Panc1 (cell line): ENCODE measurements at regions not wholly inside any gene's neighbourhood (a gene's known extent, or its start where the extent isn't known, plus 50 kb on each side); places are given as distances from the start of the nearest gene placed in this dataset.

ENCODE experiments used
- ATAC-seq: fragments of 200-7000 bp; cut with Tn5 transposase; 2 replicates; pipeline ENCODE4 v1.9.1; 2020; ENCODE audit warnings: mild to moderate bottlenecking, moderate library complexity
- BruUV-seq: library from RNA; stranded (reverse); fragments of 400-500 nt; replicated peaks from 2 replicates; lab custom pipeline; 2021; lab: Mats Ljungman, UMichigan
- CTCF ChIA-PET: fragments of 300-600 bp; sonication (Branson Sonifier 250); formaldehyde crosslinking; loops from one replicate; lab custom pipeline; 2022; ENCODE audit warnings: antibody characterized with exemption; lab: Charles Lee
- POLR2A ChIA-PET: fragments of 300-600 bp; sonication (Branson Sonifier 250); formaldehyde crosslinking; loops from one replicate; lab custom pipeline; 2022; ENCODE audit warnings: antibody characterized with exemption; lab: Charles Lee
- DNase-seq: peaks from one replicate; pipeline ENCODE4 v3.0.0-alpha.2; 2010; ENCODE audit warnings: low read depth, low spot score
- H3K27ac ChIP-seq: 2 replicates; pipeline ENCODE4 v1.5.1; 2011; ENCODE audit warnings: mild to moderate bottlenecking, low read length, inconsistent platforms
- H3K27me3 ChIP-seq: fragments of 200-500 bp; sonication (Bioruptor generic); 2 replicates; pipeline ENCODE4 v1.6.0; 2014; ENCODE audit warnings: low read length, inconsistent platforms; ENCODE audit not compliant: control insufficient read depth, insufficient read depth
- H3K36me3 ChIP-seq: fragments of 200-500 bp; sonication (Bioruptor generic); 2 replicates; pipeline ENCODE4 v1.5.1; 2014; ENCODE audit warnings: inconsistent platforms, mild to moderate bottlenecking, low read length, moderate library complexity; ENCODE audit not compliant: control insufficient read depth, insufficient read depth
- H3K4me1 ChIP-seq: 2 replicates; pipeline ENCODE4 v1.5.1; 2011; ENCODE audit warnings: inconsistent platforms, mild to moderate bottlenecking, low read length, moderate library complexity; ENCODE audit not compliant: control insufficient read depth, insufficient read depth
- H3K4me3 ChIP-seq, 2 experiments: 2 replicates each; pipeline ENCODE4 v1.5.1; 2011 to 2012; ENCODE audit warnings: low read depth in 2 of 2, low read length in 2 of 2, mild to moderate bottlenecking in 2 of 2, inconsistent platforms in 1 of 2, moderate library complexity in 1 of 2
- H3K9me3 ChIP-seq: fragments of 200-500 bp; sonication (Bioruptor generic); 2 replicates; pipeline ENCODE4 v1.5.1; 2014; ENCODE audit warnings: low read depth, mild to moderate bottlenecking, inconsistent platforms, low read length, moderate library complexity; ENCODE audit not compliant: control insufficient read depth, insufficient read depth
- CTCF ChIP-seq: fragments of 450-650 bp; IDR thresholded peaks from 2 replicates; pipeline ENCODE4 v1.5.1; 2017; ENCODE audit warnings: mild to moderate bottlenecking
- POLR2AphosphoS5 ChIP-seq: IDR thresholded peaks from 2 replicates; pipeline ENCODE4 v1.6.1; 2012; ENCODE audit warnings: mild to moderate bottlenecking, low read depth, low read length, moderate library complexity
- REST ChIP-seq, 2 experiments: IDR thresholded peaks; 2 replicates each; pipeline ENCODE4 v1.6.1; 2011 to 2012; ENCODE audit warnings: low read depth in 2 of 2, control low read depth in 1 of 2, low read length in 1 of 2, mild to moderate bottlenecking in 1 of 2, moderate library complexity in 1 of 2; ENCODE audit not compliant: insufficient read depth in 1 of 2
- SIN3A ChIP-seq: IDR thresholded peaks from 2 replicates; pipeline ENCODE4 v1.6.1; 2012; ENCODE audit warnings: low read depth, mild to moderate bottlenecking, low read length, moderate library complexity, borderline replicate concordance; ENCODE audit not compliant: insufficient read depth
- TCF7L2 ChIP-seq: IDR thresholded peaks from 2 replicates; pipeline ENCODE4 v1.6.1; 2011; ENCODE audit warnings: mild to moderate bottlenecking, low read depth, low read length, inconsistent platforms
- in situ Hi-C: cut with HindIII; loops from 2 replicates; pipeline ENCODE4 v1.10.0; 2016; ENCODE audit warnings: low sequenced_read_pairs, low pct_unique_long_range_greater_than_20kb
- intact Hi-C: fragments of 100-400 bp; cut with micrococcal nuclease; formaldehyde crosslinking; loops from one replicate; pipeline ENCODE4 v1.10.0; 2022; ENCODE audit not compliant: unreplicated experiment

- in situ Hi-C loops = no loop called here
- ChIA-PET CTCF (no interaction called here), POLR2A (no interaction called here)
- peak overlapping the region; percentile 31; the same call in 1 of the 2 replicates for H3K27ac ChIP-seq
- H3K27me3 ChIP-seq = no peaks in the 10 kb centered on the region
- intact Hi-C loops = no loop called here
- ATAC-seq = peak; percentile 41; the same call in 1 of the 2 replicates
- TF ChIP-seq POLR2AphosphoS5 = no peak
- no peak for TF ChIP-seq CTCF
- no peak for TF ChIP-seq SIN3A
- no peak for TF ChIP-seq TCF7L2
- TF ChIP-seq REST (IDR thresholded peaks at IDR 0.05; ENCODE audit: insufficient read depth in 1 of 2, low read depth in 2 of 2, low read length in 1 of 2) = no peak
- peaks cover 20% of the 10 kb centered on the region for H3K4me1 ChIP-seq
- no TSS peak for BruUV-seq
- peaks cover 24% of the 10 kb centered on the region for H3K9me3 ChIP-seq
- H3K36me3 ChIP-seq = no peaks in the 10 kb centered on the region
- no peak for DNase-seq
- no peak overlapping the region for H3K4me3 ChIP-seq
Observed at GRCh38 chr3:150073031-150073430, 102.3 kb upstream of the PFN2 start.

- Histone ChIP-seq H3K4me3 (no peak overlapping the region), H3K9me3 (peaks cover 21% of the 10 kb centered on the region), H3K36me3 (no peaks in the 10 kb centered on the region), H3K4me1 (peaks cover 20% of the 10 kb centered on the region), H3K27ac (0 out of 2 replicates have a peak overlapping the region, but pooled peaks have one; percentile 34), H3K27me3 (no peaks in the 10 kb centered on the region)
- ATAC-seq (no peak), DNase-seq (no peak)
- intact Hi-C loops (no loop called here), in situ Hi-C loops (no loop called here)
- ChIA-PET CTCF (no interaction called here), POLR2A (no interaction called here)
- TF ChIP-seq TCF7L2 (no peak), POLR2AphosphoS5 (no peak), REST (IDR thresholded peaks at IDR 0.05; ENCODE audit: insufficient read depth in 1 of 2, low read depth in 2 of 2, low read length in 1 of 2) (no peak), CTCF (no peak), SIN3A (no peak)
- no TSS peak for BruUV-seq
Observed at GRCh38 chr3:150072576-150072975, 101.9 kb upstream of the PFN2 start.
